Transverse colon (tissue), 4 donors: ENCODE measurements at regions not wholly inside any gene's neighbourhood (a gene's known extent, or its start where the extent isn't known, plus 50 kb on each side); places are given as distances from the start of the nearest gene placed in this dataset.
"Not testable (repeated sequence)": the region's sequence is repeated elsewhere in the genome, so short reads cannot be mapped to it uniquely, and the experiment has no call there.

Experiments used
- DNase-seq: peaks from one replicate; pipeline ENCODE4 v3.0.0-alpha.2; 2019
- H3K27ac ChIP-seq, 4 donors: fragments of 200-600 bp; sonication (generic); 2 replicates each; pipeline ENCODE4 v1.5.1; 2016 to 2018; ENCODE audit warnings: inconsistent platforms in 4 of 4
- H3K27me3 ChIP-seq: fragments of 200-600 bp; sonication (generic); 2 replicates; pipeline ENCODE4 v1.5.1; 2017; ENCODE audit warnings: inconsistent platforms
- H3K36me3 ChIP-seq, 4 donors: fragments of 200-600 bp; sonication (generic); 2 replicates each; pipeline ENCODE4 v1.5.1; 2017 to 2019; ENCODE audit warnings: inconsistent platforms in 4 of 4
- H3K4me1 ChIP-seq, 4 donors: fragments of 200-600 bp; sonication (generic); 2 replicates each; pipeline ENCODE4 v1.5.1; 2017 to 2020; ENCODE audit warnings: inconsistent platforms in 4 of 4
- H3K4me3 ChIP-seq, 4 donors: fragments of 200-600 bp; sonication (generic); 1 replicate in 1 of 4; 2 replicates in 3 of 4; pipeline versions ENCODE4 v1.5.1 to v1.6.1; 2017 to 2019; ENCODE audit warnings: inconsistent platforms in 4 of 4
- H3K9me3 ChIP-seq, 2 donors: fragments of 200-600 bp; sonication (generic); 2 replicates each; pipeline ENCODE4 v1.5.1; 2017 to 2019; ENCODE audit warnings: inconsistent platforms in 2 of 2
- CTCF ChIP-seq, 5 experiments: fragments of 200-600 bp in 3 of 5; fragments of 450-650 bp in 2 of 5; sonication (generic) in 3 of 5; IDR thresholded peaks; 1 replicate in 2 of 5; 2 replicates in 3 of 5; pipeline ENCODE4 v1.5.1; 2016 to 2017; ENCODE audit warnings: antibody characterized with exemption in 5 of 5, inconsistent platforms in 3 of 5, mild to moderate bottlenecking in 2 of 5, moderate library complexity in 1 of 5
- EP300 ChIP-seq: sonication (generic); formaldehyde crosslinking; IDR thresholded peaks from one replicate; pipeline ENCODE4 v1.6.1; 2017; ENCODE audit warnings: antibody characterized with exemption, low read depth
- POLR2A ChIP-seq: fragments of 450-650 bp; IDR thresholded peaks from one replicate; pipeline ENCODE4 v1.6.1; 2016; ENCODE audit warnings: antibody characterized with exemption, mild to moderate bottlenecking, moderate library complexity
- POLR2AphosphoS5 ChIP-seq, 3 donors: sonication (generic); formaldehyde crosslinking; IDR thresholded peaks; one replicate each; pipeline ENCODE4 v1.6.1; 2016; ENCODE audit warnings: antibody characterized with exemption in 3 of 3
- WGBS, 2 donors: methylation state at CpG; one replicate each; pipeline ENCODE4 v1.1.5; 2018; ENCODE audit warnings: low coverage in 1 of 2; 5-methylcytosine and 5-hydroxymethylcytosine counted together
- in situ Hi-C, 4 donors: fragments of 200-750 bp; cut with MboI; loops; one replicate each; pipeline versions ENCODE4 v1.15.0 to v1.15.1; 2017; ENCODE audit warnings: low sequenced_read_pairs in 3 of 4, low pct_ligation_motif_present in 1 of 4, low pct_unique_long_range_greater_than_20kb in 1 of 4
- intact Hi-C: fragments of 100-400 bp; cut with DNase I; formaldehyde crosslinking; loops from one replicate; pipeline ENCODE4 v1.15.1; 2023; ENCODE audit warnings: low total_unique reads

- peaks cover 0 to 20% (median 7%) of the 10 kb centered on the region in 4 donors for H3K4me1 ChIP-seq
- in situ Hi-C loops (no loop called here), intact Hi-C loops (no loop called here)
- H3K36me3 ChIP-seq: no peaks in the 10 kb centered on the region
- TF ChIP-seq EP300 (no peak), CTCF (IDR thresholded peaks at IDR 0.05) (no peak), POLR2AphosphoS5 (IDR thresholded peaks at IDR 0.05) (no peak), POLR2A (no peak)
- H3K4me3 ChIP-seq: no peak overlapping the region
- no peaks in the 10 kb centered on the region for H3K9me3 ChIP-seq
- WGBS, 2 donors: 73 to 83% methylated on average over 1 of the region's 1 CpG
- DNase-seq: no peak
- no peaks in the 10 kb centered on the region for H3K27me3 ChIP-seq
- H3K27ac ChIP-seq: peak overlapping the region in 2 of 4 donors; percentile 51 to 67
These were observed 128.3 kb downstream of the APIP start for GRCh38 chr11:34787895-34788294.

GRCh38 chr11:34787348-34787747 is 128.8 kb downstream of the APIP start:
- TF ChIP-seq CTCF (IDR thresholded peaks at IDR 0.05): no peak
- 61 to 75% methylated on average over 1 of the region's 1 CpG for WGBS, 2 donors
- no peaks in the 10 kb centered on the region for H3K27me3 ChIP-seq

GRCh38 chr11:34784318-34784841 is 131.8 kb downstream of the APIP start:
- 24 to 56% methylated on average over 2 of the region's 2 CpGs for WGBS, 2 donors
- H3K4me3 ChIP-seq: no peak overlapping the region
- TF ChIP-seq EP300 (no peak), POLR2AphosphoS5 (IDR thresholded peaks at IDR 0.05) (no peak), POLR2A (no peak), CTCF (IDR thresholded peaks at IDR 0.05) (no peak)
- H3K27me3 ChIP-seq: no peaks in the 10 kb centered on the region
- no peaks in the 10 kb centered on the region for H3K9me3 ChIP-seq
- peaks cover 0 to 2% (median 0%) of the 10 kb centered on the region in 4 donors for H3K4me1 ChIP-seq
- H3K36me3 ChIP-seq: no peaks in the 10 kb centered on the region
- intact Hi-C loops (no loop called here), in situ Hi-C loops (no loop called here)
- no peak for DNase-seq
- no peak overlapping the region for H3K27ac ChIP-seq

More at GRCh38 chr11:34787348-34787747, 128.8 kb downstream of the APIP start:
- in situ Hi-C loops (no loop called here), intact Hi-C loops (no loop called here)
- Histone ChIP-seq H3K27ac (no peak overlapping the region), H3K36me3 (no peaks in the 10 kb centered on the region), H3K4me3 (no peak overlapping the region), H3K4me1 (peaks cover 0 to 14% (median 4%) of the 10 kb centered on the region in 4 donors), H3K9me3 (no peaks in the 10 kb centered on the region)
- DNase-seq: no peak

- in situ Hi-C loops: no loop called here
- DNase-seq: no peak
- no peaks in the 10 kb centered on the region for H3K27me3 ChIP-seq
- no peaks in the 10 kb centered on the region for H3K36me3 ChIP-seq
- TF ChIP-seq POLR2AphosphoS5 (IDR thresholded peaks at IDR 0.05): no peak
- no peak for TF ChIP-seq CTCF (IDR thresholded peaks at IDR 0.05)
- no peak for TF ChIP-seq POLR2A
- TF ChIP-seq EP300: no peak
- no peak overlapping the region for H3K4me3 ChIP-seq
- no peaks in the 10 kb centered on the region for H3K9me3 ChIP-seq
- H3K27ac ChIP-seq: no peak overlapping the region
- 90 to 95% methylated on average over 2 to 3 of the region's 3 CpGs for WGBS, 2 donors
- no peaks in the 10 kb centered on the region for H3K4me1 ChIP-seq
- intact Hi-C loops: no loop called here
These were observed 132.3 kb downstream of the APIP start for GRCh38 chr11:34783816-34784317.

- DNase-seq, intact Hi-C loops, H3K27me3 ChIP-seq, H3K4me3 ChIP-seq, H3K4me1 ChIP-seq, H3K9me3 ChIP-seq, H3K27ac ChIP-seq, in situ Hi-C loops, H3K36me3 ChIP-seq: not testable (repeated sequence)
These were observed 134.4 kb downstream of the APIP start for GRCh38 chr11:34781826-34782225.
